ENCODE measurements at regions not wholly inside any gene's neighbourhood (a gene's known extent, or its start where the extent isn't known, plus 50 kb on each side); places are given as distances from the start of the nearest gene placed in this dataset.

GRCh38 chr1:213383465-213383864 lies 332.4 kb downstream of the RPS6KC1 start:
- no peak for TF ChIP-seq CTCF (IDR thresholded peaks at IDR 0.05; ENCODE audit: low read depth, low read length, missing control alignments)
- no peak for DNase-seq (ENCODE audit: low read depth)
- no peak overlapping the region for H3K4me3 ChIP-seq (ENCODE audit: low read depth, low read length)

GRCh38 chr1:213385201-213385600 lies 334.2 kb downstream of the RPS6KC1 start:
- no peak overlapping the region for H3K4me3 ChIP-seq (ENCODE audit: low read depth, low read length)
- no peak for TF ChIP-seq CTCF (IDR thresholded peaks at IDR 0.05; ENCODE audit: low read depth, low read length, missing control alignments)
- no peak for DNase-seq (ENCODE audit: low read depth)

GRCh38 chr1:213385806-213386324 lies 334.8 kb downstream of the RPS6KC1 start:
- H3K4me3 ChIP-seq (ENCODE audit: low read depth, low read length) = no peak overlapping the region
- no peak for DNase-seq (ENCODE audit: low read depth)
- no peak for TF ChIP-seq CTCF (IDR thresholded peaks at IDR 0.05; ENCODE audit: low read depth, low read length, missing control alignments)

GRCh38 chr1:213387380-213388015 lies 336.5 kb downstream of the RPS6KC1 start:
- no peak overlapping the region for H3K4me3 ChIP-seq (ENCODE audit: low read depth, low read length)
- TF ChIP-seq CTCF (IDR thresholded peaks at IDR 0.05; ENCODE audit: low read depth, low read length, missing control alignments) = no peak
- no peak for DNase-seq (ENCODE audit: low read depth)

DNA sequence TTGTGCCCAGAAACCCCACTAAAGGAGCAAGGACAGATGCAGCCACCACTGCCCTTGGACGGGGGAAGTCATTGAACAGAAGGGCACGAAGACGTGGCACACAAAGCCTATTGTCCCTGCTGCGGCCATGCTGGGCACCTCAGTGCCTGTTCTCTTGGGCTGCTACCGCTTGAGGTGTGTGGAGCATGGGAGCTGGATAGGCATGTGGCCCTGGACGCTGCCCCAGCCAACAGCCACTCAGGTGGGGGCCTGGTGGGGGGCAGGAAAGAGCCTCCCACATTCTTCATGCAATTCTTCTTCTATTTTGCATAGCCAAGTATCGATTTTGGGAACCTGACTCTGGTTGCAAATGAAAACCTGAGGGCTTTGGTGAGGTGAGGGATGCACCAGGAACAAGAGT lies 337.2 kb downstream of the RPS6KC1 start:
- DNase-seq (ENCODE audit: low read depth) = no peak

GRCh38 chr1:213389061-213389581 lies 338.1 kb downstream of the RPS6KC1 start:
- no peak overlapping the region for H3K4me3 ChIP-seq (ENCODE audit: low read depth, low read length)
- no peak for DNase-seq (ENCODE audit: low read depth)
- no peak for TF ChIP-seq CTCF (IDR thresholded peaks at IDR 0.05; ENCODE audit: low read depth, low read length, missing control alignments)

More for the DNA sequence above, 337.2 kb downstream of the RPS6KC1 start:
- no peak overlapping the region for H3K4me3 ChIP-seq (ENCODE audit: low read depth, low read length)
- no peak for TF ChIP-seq CTCF (IDR thresholded peaks at IDR 0.05; ENCODE audit: low read depth, low read length, missing control alignments)

DNA sequence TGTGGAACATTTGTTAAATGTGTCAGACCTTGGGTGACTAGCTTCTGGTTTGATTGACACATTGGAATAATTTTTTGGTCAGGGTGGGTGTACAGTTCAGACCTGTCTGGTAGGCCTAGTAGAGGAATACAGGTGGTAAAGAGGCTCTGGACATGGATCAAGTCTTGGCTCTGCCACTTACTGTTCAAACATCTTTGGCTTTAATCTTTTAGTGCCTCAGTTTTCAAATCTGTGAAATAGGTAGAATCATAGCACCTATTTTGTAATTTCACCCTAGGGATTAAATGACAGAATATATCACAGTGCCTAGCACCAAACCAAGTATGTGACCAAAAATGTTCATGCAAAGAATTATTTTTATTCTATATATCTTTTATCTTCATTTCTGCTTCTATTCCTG lies 340.4 kb downstream of the RPS6KC1 start:
- DNase-seq (ENCODE audit: low read depth) = no peak
- TF ChIP-seq CTCF (IDR thresholded peaks at IDR 0.05; ENCODE audit: low read depth, low read length, missing control alignments) = no peak
- H3K4me3 ChIP-seq (ENCODE audit: low read depth, low read length) = no peak overlapping the region

Measured in GM12864 (cell line).